ACC112 (cell line): ENCODE measurements at regions not wholly inside any gene's neighbourhood (a gene's known extent, or its start where the extent isn't known, plus 50 kb on each side); places are given as distances from the start of the nearest gene placed in this dataset.

Source experiments
- H2AFZ ChIP-seq: fragments of 200-600 bp; sonication (generic); one replicate; pipeline ENCODE4 v1.6.0; 2017; ENCODE audit warnings: antibody characterized with exemption, low read length; ENCODE audit not compliant: unreplicated experiment
- H3K27ac ChIP-seq: fragments of 200-600 bp; sonication (generic); 2 replicates; pipeline ENCODE4 v1.5.1; 2014; ENCODE audit warnings: low read depth, mild to moderate bottlenecking, antibody characterized with exemption, low read length, moderate library complexity
- H3K27me3 ChIP-seq: fragments of 200-600 bp; sonication (generic); 2 replicates; pipeline ENCODE4 v1.6.1; 2014; ENCODE audit warnings: mild to moderate bottlenecking, antibody characterized with exemption, low read length, moderate library complexity, mixed read lengths; ENCODE audit not compliant: insufficient read depth
- H3K36me3 ChIP-seq: fragments of 200-600 bp; sonication (generic); 2 replicates; pipeline ENCODE4 v1.6.1; 2016; ENCODE audit warnings: mild to moderate bottlenecking, antibody characterized with exemption, low read length, moderate library complexity, mixed read lengths; ENCODE audit not compliant: insufficient read depth
- H3K4me1 ChIP-seq: fragments of 200-600 bp; sonication (generic); one replicate; pipeline ENCODE4 v1.6.1; 2016; ENCODE audit warnings: low read length, mixed read lengths; ENCODE audit not compliant: insufficient read depth, unreplicated experiment, control insufficient read depth
- H3K4me3 ChIP-seq: fragments of 200-600 bp; sonication (generic); 2 replicates; pipeline ENCODE4 v1.5.1; 2014; ENCODE audit warnings: mild to moderate bottlenecking, low read depth, low read length
- H3K79me2 ChIP-seq: fragments of 200-600 bp; sonication (generic); one replicate; pipeline ENCODE4 v1.6.0; 2016; ENCODE audit warnings: low read length; ENCODE audit not compliant: control insufficient read depth, unreplicated experiment, insufficient read depth

DNA sequence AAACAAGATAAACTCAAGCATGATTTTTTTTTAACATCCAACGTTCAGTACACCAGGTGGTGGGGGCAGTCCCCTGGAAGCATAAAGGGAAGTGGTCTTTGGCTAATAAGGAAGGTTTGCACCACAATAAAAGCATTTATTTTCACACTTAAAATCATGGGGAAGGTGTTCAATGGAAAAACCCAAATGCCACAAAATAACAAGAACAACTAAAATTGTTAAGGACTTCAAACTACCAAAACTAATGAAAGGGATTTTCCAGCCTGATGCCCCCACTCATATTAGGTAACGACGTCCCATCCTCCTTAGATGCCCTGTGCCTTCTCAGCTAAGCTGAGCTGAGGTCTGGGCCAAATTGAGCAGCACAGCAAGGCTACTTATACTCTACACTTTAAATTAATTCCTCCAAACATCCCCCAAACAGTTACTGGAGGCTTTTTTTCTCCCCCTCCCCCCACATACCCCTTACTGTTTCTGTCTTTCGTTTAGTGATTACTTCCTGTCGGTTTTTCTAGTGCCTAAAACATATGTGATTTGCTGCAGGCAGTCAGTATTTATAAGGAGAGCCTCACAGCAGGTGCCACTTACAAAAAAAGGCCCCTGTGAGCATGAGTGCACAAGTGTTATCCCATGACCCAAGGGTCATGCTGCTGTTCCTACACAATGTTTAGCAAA is 259.7 kb upstream of the ZNF608 start:
- no peak overlapping the region for H2AFZ ChIP-seq
- no peaks in the 10 kb centered on the region for H3K27me3 ChIP-seq
- no peak overlapping the region for H3K27ac ChIP-seq
- no peak overlapping the region for H3K4me3 ChIP-seq
- no peaks in the 10 kb centered on the region for H3K79me2 ChIP-seq
- H3K36me3 ChIP-seq, result no peaks in the 10 kb centered on the region
- no peaks in the 10 kb centered on the region for H3K4me1 ChIP-seq

DNA sequence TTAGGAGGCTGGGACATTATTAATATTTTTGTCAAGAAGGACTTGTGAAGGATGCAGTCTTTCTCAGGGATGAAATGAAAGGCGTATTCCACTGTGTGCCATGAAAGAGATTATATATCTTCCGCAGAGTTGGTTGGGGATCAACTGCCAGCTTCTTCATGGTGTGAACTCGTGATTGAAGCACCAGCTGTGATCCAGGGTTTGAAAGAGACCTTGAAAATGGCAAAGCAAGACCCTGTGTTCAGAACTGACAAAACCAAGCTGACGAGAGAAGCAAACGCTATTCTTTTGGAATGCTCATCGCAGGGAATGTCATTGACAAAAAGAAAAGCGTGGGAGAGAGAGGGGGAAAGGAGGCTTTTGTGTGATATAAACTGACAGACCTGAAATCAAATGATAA is 263.9 kb upstream of the ZNF608 start:
- Histone ChIP-seq H3K4me3 (no peak overlapping the region), H3K27me3 (no peaks in the 10 kb centered on the region), H3K27ac (no peak overlapping the region), H3K4me1 (no peaks in the 10 kb centered on the region), H2AFZ (no peak overlapping the region), H3K36me3 (no peaks in the 10 kb centered on the region), H3K79me2 (no peaks in the 10 kb centered on the region)

DNA sequence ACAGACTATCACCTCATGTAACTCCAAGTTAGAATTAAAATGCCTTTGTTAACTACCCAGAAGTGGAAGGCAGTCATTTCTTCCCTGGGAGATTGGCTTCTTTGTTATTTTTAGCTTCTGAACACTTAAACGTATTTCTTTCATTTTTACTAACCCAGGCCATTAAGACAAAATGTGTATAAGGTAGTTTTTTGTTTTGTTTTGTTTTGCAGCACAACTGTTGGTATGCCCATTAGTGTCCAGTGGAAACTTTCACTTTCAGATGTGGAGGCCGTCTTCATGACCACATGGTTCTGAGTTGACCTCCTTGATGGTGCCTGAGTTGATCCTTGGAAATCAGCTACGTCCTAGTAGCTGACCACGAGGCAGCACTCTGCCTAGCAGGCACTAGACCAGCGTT is 264.6 kb upstream of the ZNF608 start:
- H3K4me1 ChIP-seq, result no peaks in the 10 kb centered on the region
- H2AFZ ChIP-seq, result peak overlapping the region; percentile 42
- no peak overlapping the region for H3K4me3 ChIP-seq
- no peaks in the 10 kb centered on the region for H3K27me3 ChIP-seq
- no peaks in the 10 kb centered on the region for H3K79me2 ChIP-seq
- no peak overlapping the region for H3K27ac ChIP-seq
- H3K36me3 ChIP-seq, result no peaks in the 10 kb centered on the region

DNA sequence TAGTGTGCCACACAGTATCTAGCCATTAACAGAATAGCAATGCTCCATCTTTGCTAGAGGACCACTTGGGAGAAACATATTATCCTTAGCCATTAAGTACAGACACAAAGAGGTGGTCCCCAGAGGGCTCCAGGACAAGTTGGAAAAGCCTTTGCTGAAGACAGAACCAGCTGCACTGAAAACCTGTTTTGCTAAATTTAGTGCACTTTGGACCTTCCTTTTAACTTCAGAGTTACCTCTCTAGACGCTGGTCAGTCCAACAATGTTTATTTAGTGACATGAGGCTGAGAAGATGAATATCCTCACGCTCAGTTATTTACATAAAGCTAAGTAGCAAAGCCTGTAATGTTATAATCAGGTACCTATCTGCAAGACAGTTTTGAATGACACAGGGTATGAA is 265.0 kb upstream of the ZNF608 start:
- Histone ChIP-seq H3K4me1 (no peaks in the 10 kb centered on the region), H2AFZ (peak overlapping the region; percentile 42), H3K27me3 (no peaks in the 10 kb centered on the region), H3K27ac (no peak overlapping the region), H3K36me3 (no peaks in the 10 kb centered on the region), H3K4me3 (no peak overlapping the region), H3K79me2 (no peaks in the 10 kb centered on the region)

DNA sequence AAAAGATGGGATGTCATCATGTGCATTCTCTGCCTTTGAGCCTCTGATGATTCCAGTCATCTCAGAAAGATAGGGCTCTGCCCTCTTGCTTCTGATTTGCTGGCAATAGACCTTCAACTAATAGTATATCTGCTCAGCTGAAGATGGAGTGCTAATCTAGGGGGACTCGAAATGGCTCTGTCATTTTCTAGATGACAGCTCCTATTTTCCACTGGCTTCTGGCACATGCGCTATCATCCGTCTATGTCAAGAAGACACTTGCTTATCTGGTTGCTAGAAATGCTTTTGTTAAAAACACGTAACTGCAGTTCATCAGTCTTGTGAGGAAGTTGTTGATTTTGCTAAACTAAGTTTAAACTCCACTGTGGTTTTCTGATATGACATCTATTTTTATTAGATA is 265.5 kb upstream of the ZNF608 start:
- H3K27ac ChIP-seq, result no peak overlapping the region
- no peaks in the 10 kb centered on the region for H3K4me1 ChIP-seq

DNA sequence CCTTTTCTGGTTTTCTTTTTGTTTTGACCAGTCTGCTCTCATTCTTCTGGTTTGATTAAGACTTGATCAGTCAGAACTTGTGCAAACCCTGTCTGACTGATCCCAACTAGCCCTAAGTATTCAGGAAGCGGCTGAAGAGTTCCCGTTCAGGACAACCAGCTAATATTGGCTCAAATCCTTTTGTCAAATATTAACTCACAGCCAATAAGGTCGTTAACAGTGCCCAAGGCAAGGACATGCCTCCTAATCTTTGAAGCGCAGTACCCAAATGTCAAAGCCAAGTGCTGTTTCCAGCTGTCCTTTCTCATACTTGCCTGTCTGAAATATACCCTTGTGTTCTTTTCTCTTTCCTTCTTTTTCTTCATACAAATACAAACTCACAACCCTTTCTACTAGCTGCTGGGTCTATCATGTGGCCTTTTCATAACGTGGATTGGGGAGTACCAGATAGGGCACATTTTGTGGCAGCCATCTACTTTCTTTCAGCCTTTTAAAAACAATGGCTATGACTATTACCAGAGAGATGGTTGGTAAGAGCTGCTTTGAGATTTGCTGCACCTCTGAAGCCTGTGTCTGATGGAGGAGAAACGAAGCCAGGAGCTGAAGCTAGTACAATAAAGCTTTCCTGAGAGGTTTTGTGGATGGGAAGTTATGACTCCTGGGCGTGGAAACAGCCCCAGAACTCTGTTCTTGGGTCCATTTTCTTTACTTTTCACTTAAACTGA is 266.4 kb upstream of the ZNF608 start:
- Histone ChIP-seq H3K27ac (no peak overlapping the region), H3K27me3 (no peaks in the 10 kb centered on the region), H3K36me3 (no peaks in the 10 kb centered on the region), H2AFZ (no peak overlapping the region), H3K4me3 (no peak overlapping the region), H3K79me2 (no peaks in the 10 kb centered on the region), H3K4me1 (no peaks in the 10 kb centered on the region)

More for the DNA sequence above, 265.5 kb upstream of the ZNF608 start:
- no peaks in the 10 kb centered on the region for H3K79me2 ChIP-seq
- H3K4me3 ChIP-seq, result no peak overlapping the region
- no peaks in the 10 kb centered on the region for H3K27me3 ChIP-seq
- no peaks in the 10 kb centered on the region for H3K36me3 ChIP-seq
- H2AFZ ChIP-seq, result no peak overlapping the region

DNA sequence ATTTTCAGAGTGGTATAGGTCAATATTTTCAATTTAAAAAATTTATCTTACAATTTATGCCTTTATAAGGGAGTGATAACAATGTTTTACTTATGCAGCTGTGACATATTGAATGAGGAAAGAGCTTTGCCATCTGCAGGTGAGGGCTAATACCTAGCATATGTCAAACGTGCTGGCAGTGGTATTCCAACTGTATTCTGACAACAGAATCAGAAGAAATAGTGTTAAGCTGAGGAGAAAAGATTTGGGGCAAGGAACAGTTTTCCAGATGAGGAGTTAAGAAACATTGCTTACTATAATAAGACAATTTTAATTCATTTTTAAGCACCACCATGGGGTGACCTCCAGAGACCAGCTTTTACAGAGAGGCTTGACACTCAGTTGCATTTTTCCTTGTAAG is 267.8 kb upstream of the ZNF608 start:
- Histone ChIP-seq H3K27me3 (no peaks in the 10 kb centered on the region), H3K79me2 (no peaks in the 10 kb centered on the region), H3K27ac (no peak overlapping the region), H3K4me3 (no peak overlapping the region), H3K36me3 (no peaks in the 10 kb centered on the region), H3K4me1 (no peaks in the 10 kb centered on the region), H2AFZ (no peak overlapping the region)

DNA sequence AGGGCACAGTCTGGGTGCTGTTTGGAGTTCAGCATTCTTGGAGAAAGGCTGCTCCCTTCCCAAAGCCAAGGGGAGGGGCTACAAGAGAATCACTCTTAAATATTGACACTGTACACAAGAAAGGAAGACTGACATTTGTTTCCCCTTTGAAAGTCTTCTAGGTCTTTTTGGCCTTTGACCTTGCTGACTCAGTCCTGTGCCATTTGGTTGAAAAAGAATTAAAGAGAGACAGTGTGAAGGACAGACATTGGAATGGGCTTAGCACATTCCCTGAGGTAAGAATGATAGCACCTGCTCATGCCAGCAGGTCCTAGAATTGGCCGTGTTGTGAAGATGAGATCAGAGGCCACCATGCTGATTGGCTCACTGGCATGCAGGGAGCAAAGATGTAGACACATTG is 271.4 kb upstream of the ZNF608 start:
- Histone ChIP-seq H3K79me2 (no peaks in the 10 kb centered on the region), H3K4me3 (no peak overlapping the region), H3K27me3 (no peaks in the 10 kb centered on the region), H3K4me1 (no peaks in the 10 kb centered on the region), H3K27ac (no peak overlapping the region), H3K36me3 (no peaks in the 10 kb centered on the region), H2AFZ (no peak overlapping the region)

DNA sequence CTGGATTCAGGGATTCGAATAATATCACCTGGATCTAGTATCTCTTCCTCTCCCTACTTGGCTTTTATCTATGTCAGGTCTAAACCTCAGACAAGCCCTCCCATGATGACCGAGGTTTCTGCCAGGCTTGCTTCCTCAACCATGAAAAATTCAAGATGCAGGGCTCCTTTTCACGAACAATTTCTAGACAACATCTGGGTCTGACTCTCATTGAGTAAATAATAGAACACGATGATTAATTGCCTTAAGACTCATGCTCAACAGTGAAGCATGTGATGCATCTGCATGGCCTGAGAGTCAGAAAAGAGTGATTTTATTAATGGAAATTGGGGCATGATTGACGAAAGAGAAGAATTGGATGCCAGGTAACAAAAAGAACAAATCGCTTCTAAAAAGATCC is 277.2 kb upstream of the ZNF608 start:
- no peaks in the 10 kb centered on the region for H3K36me3 ChIP-seq
- no peak overlapping the region for H2AFZ ChIP-seq
- H3K27me3 ChIP-seq, result no peaks in the 10 kb centered on the region
- no peaks in the 10 kb centered on the region for H3K79me2 ChIP-seq
- no peaks in the 10 kb centered on the region for H3K4me1 ChIP-seq
- H3K4me3 ChIP-seq, result no peak overlapping the region
- no peak overlapping the region for H3K27ac ChIP-seq

DNA sequence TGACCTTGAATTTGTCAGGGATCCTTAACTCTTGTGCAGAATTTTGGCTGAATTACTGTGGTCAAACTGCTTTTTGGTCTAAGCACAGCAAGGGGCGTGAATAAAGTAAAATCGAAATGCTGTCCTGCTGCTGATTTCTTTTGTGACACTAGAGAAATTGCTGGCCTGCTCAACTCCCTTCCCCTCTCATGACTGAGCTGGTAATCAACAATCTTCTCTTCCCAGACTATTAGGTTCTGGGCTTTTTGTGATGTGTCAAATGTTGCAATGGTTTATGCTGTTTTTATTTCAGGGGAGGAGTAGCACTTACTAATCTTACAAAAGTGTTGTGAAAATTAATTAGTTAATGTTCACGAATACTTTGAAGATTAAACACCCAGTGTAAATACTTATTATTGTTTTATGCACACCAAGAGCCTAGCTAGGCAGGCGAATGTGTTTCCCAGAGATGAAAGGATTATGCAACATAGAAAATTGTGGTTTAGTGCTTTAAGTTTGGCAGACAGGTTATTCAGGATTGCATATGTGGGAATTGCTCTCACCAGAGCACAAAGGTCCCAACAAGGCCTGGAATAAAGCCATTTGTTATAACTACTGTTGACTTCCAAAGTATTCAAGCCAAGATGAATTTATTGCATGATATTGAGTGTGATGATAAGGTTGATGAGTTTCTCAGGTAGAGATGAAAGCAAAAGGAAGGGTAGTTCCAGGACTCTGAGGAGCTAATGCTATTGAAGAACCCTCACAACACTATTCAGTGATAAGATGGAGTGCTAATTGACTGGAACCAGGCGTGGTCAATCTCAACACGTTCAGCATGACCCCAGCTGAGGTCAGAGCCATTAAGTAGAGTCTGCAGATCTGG is 280.7 kb upstream of the ZNF608 start:
- Histone ChIP-seq H3K4me1 (no peaks in the 10 kb centered on the region), H3K27ac (no peak overlapping the region), H3K4me3 (no peak overlapping the region), H2AFZ (no peak overlapping the region), H3K79me2 (no peaks in the 10 kb centered on the region), H3K36me3 (no peaks in the 10 kb centered on the region), H3K27me3 (no peaks in the 10 kb centered on the region)
